NCI-H526 (cell line): ENCODE measurements at regions not wholly inside any gene's neighbourhood (a gene's known extent, or its start where the extent isn't known, plus 50 kb on each side); places are given as distances from the start of the nearest gene placed in this dataset.

Experiments
- DNase-seq, 2 experiments: peaks; one replicate each; lab custom pipeline; 2025; lab: John Stamatoyannopoulos, UW

DNA sequence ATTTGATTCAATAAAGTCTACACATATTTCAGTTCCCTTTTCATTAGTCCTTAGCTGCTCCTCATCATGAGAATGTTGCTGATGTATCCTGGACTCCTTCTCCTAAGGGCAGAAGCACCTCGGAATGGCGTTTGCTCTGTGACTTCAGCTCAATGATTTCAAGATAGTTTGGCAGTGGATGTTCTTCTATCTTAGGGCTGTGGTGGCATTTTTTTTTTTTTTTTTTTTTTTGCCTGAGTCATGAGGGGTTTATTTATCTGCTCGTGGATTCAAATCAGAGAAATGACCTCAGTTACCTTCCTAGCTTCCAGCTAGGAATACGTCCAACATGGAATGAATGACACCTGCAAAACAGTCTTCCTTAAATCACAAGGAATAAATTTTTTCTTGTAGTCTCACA lies 220.0 kb upstream of the ZBED5 start:
- DNase-seq, result no peak

DNA sequence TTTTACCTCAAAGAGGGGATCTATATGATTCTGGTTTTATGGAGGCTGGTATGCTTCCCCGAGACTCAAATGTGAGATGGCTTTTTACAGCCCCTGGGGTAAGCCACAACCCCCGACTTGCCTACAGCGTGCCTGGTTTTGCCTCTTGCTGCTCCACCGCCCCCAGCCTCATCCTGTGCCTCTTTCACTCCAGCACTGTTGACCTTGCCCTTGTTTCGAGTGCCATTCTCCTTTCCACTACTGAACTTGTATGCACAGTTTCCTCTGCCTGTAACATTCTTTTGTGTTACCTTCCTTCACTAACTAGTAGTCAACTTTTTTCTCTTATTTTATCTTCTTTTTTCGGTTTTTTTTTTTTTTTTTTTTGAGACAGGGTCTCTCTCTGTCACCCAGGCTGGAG lies 219.0 kb upstream of the ZBED5 start:
- DNase-seq, result no peak

DNA sequence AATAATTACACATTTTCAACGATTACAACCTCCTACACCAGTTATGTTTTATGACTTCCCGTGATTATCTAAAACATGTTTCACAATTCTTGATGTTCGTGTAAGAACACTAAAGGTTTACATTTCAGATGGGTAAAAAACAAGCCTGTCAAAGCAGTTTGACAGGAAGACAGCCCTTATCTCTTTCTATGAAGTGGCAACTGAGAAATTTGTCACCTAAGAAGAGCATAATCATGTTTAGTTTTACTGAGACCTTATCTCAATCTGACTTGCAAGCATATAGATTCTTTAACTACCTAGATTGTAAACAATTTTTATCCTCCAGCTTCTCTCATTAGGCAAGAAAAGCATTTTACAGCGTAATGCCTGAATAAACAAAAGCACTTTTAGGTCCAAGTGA lies 218.4 kb upstream of the ZBED5 start:
- no peak for DNase-seq

DNA sequence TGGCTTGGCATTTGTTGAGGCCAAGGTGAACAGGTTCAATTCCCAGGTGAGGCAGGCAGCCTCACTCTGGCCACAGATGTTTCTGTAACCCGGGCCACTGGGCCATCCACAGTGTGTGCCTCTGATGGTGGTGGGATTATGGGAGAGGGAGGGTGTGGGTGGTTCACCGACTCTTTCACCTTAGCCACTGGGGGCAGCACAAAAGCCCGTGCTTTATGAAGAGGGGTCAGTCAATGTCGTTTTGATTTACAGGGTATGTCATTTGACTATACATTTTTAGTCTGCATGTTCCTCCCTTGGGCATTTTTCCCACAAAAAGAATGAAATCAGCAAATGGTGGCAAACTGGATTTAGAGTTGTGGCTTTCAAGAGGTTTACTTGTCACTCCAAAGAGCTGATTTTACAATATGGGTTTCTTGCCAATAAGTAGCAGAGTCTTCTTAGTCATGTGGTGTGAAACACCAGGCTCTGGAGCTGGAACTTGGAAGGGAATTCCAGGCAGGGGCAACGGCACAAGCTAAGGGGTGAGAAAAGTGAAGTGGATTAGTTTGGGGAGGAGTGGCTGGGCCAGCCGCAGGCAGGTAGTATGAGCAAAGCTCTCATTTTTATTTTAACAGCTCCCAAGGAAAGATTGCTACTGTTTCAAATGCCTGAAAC lies 217.8 kb upstream of the ZBED5 start:
- no peak for DNase-seq

DNA sequence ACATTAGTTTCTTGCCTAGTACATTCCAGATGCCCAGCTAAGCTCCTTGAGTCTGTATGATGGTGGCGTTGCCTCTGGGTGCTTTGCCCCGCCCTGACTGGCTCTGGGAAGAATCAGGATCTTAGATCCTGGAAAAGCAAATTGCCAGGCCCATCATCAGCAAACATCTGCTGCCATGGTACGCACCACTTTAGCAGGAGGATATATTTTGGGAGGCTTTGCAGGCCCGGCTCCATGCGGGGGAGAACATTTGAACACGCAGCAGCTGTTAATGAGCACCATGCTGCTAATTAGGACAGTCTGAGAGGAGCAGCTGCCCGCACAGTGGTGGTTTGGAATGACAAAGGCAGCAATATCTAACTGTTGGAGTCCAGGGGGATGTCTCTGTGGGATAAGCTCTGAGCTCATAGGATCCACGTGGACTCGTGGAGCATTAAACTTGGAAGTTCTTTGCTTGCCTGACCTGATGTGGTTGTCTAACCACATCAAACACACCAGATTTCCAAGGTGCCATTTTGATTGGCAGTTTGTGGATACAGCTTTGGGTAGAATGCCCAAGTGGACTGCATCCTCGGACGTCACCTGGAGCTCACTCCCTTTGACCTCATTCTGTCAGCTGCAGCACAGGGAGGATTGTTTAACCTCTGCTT lies 217.0 kb upstream of the ZBED5 start:
- no peak for DNase-seq

DNA sequence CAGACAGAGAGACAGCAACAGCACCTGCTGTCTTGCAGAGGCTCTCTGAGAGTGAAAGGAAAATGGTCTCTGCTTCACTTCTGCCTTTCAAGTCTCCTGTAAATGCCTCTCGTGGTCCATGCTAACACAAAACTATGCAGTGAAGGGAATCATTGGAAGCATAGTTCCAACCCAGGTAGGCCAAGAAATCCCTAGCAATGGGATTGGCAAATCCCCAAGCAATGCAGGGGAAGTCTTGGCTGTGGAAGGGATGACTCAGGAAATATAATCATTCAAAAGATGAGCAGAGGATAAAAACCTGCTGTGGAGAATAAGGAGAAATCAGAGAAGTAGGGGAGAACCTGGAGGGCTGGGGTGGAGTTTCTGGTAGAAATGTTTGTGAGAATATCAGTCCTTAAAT lies 216.1 kb upstream of the ZBED5 start:
- DNase-seq, result no peak

DNA sequence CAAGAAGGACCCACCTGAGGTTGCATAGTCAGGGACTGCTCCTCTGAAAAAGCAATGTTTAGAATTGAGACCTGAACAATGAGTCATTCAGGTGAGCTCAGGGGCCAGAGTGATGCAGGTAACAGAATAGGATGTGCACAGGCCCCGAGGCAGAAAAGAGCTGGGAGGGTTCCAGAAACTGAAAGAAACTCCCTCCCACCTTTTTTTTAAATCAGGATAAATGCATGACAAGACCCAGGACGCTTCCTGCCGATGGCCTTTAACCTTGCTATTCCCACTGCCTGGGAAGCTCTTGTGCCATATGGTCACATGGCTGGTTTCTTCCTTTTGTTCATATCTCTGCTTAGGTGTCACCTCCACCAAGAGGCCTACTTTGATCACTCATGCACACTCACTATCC lies 214.2 kb upstream of the ZBED5 start:
- no peak for DNase-seq

DNA sequence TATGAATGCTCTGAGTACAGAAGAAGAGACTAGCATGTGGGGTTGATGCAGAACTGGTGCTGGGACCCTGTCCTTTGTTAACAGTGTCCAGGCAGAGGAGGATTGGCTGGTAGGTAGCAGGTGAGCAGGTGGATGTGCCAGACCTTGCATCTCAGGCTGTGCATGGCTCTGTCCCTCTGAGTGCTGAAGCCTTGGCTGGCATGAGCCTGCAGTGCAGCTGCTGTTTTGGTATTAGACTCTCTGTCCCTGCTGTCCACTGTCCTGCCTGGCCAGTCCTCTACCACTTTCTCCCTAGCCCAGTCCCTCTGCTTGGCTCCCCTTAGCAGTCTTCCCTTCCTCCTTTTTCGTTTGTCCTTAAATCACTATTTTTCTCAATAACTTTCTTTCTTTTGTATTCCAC lies 213.6 kb upstream of the ZBED5 start:
- no peak for DNase-seq

DNA sequence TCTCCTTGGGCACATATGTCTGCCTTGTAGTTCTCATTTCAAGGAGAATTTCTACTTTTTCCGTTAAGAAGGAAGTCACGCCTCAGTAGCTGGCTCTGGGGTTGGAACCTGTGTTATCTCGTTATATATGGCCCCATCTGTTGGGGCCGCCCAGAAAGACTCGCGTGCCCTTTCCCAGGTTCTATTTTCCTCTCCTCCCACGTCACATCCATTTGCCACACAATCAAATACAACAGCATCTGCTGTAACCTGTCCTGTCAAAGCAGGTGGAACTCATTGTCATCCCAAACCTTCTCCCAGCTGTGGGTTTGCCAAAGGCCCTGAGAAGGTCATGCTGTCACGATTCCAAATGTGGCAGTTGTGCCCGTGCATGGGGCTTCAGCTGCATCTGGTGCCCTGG lies 213.1 kb upstream of the ZBED5 start:
- DNase-seq, result no peak

DNA sequence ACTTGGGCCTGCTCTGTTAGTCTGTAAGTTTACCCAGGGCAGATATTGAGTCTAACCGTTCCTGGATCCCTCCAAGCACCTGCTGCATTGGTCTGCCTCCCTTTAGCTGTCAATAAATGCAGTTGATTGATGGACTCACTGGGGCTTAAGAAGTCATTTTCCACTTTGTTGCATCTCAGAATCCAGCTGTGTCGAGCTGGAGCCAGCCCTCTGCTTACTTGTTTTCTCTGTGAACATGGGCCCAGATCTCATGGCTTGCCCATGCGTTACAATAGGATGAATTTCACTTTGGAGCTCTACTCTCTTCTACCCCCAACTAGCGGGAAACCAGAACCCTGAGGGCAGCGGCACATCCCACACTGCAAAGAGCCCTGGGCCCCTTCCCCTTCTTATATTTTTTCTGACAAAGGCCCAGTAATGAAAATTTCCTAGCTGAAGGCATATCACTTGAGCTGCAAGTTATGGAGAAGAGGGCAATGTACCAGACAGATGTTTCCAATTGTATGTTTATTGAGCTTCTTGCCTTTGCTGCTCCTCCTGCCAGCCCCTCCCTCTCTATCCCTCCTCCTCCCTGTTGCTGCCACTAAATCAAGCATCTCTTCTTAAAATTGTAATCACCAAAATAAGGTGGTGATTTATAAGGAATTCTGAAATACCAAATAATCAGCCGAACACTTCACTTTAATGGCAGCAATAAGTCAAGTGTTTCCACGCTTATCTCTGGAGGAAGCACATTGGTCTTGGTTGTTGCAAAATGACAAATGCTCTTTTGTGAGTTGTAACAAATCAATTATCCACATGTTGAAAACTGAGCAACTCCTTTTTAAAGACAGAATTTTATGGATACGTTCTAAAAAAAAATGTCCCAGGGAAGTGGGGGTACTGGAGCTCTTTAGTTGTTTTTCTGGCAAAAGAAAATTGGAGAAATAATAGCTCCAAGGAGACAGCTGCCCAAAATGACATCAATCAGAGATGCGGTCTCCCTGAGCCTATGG lies 212.3 kb upstream of the ZBED5 start:
- DNase-seq, result no peak

DNA sequence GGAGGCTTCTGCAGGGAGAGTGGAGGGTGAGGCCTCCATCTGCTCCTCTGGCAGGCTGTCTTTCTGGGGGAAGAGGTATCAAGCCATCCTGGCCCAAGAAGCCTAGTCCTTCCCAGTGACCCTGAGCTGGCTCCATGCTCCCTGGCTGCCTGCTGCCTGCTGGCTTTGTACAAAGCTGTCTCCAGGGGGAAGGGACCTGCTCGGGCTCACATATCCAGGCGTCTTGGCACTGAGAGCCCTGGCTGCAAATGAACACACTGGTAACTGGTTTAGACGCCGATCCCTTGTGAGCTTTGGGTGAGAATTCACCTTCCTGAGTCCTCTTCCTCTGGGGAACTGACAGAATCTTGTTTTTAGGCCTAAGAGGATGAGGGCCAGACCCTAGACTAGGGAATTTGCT lies 210.3 kb upstream of the ZBED5 start:
- no peak for DNase-seq

DNA sequence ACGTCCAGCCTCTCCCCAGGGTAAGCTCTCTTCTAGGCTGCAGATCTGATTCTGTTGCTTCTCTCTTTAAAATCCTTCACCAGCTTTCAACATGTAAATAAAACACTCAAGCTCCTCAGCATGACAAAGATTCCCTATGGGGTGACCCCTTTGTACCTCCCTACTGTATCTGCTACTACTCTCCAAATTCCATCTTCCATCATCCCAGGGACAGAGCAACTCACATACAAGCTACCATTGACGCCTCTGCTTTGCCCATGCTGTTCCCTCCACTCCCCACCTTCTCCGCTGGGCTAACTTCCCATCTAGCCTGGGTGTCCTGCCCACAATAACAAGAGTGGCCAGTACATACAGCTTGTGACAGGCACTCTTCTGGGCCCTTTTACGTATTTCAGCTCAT lies 207.5 kb upstream of the ZBED5 start:
- no peak for DNase-seq

DNA sequence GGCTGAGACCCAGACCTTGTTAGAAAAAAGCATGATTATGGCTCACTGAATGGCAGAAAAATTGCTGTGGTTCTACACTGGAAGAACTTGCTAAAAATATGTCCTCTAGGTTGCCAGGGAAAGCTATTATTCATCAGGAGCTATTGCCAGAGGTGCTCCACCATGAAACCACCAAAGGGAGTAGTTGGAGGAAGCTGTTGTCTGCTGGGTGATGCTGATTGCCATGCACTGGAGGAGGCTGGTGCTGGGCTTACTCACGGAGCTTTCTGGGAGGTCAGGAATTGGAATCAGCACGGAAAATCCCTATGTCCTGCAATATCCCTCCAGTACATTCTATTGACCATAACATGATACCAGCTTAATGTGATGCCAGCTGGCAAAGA lies 199.6 kb upstream of the ZBED5 start:
- no peak for DNase-seq

DNA sequence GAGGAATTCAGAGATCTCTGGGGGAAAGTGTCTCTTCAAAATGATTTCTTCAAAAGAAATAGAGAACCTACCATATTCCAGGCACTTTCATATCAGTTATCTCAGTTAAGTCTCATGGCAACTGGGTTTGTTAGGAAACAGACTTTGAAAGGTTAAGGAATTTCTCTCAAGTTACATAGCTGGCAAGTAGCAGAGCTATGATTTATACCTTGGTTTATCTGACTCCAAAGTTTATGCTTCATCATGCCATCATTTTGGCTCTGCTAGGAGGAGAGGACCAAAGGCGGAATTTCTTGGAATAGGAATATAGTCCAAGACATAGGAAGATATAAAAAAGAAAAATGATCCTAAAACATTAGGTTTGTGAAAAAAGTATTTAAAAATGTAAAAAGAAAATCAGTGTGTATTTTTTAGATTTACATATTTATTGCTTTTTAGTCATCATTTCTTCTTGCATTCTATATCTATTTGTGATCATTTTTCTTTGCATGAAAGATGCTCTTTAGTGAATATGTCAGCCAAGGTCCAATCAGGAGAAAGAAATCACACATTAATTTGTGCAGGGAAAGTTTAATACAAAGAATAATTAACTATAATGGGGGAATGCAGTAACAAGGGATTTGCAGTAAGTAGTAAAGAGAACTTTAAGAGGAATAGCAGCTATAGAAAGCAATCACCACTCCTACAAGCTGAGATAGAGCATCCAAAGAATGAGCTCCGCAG lies 199.1 kb upstream of the ZBED5 start:
- DNase-seq, result no peak

DNA sequence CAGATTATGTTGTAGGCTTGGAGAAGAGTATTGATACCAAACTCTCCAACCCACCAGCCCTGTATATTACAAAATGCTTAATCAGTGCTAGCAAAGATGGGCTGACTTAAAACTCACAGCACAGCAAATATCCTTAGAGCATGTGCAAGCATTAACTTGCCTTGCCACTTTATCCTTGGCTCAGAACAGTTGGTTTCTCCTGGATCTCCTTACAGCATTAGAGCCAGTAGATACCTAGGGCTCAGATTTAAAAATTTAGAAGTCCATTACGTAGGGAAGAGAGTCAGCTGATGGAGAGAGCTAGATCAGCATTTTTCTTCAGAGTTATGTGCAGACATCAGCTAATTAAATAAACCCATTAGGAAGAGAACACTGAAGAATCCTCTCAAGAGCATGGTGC lies 198.5 kb upstream of the ZBED5 start:
- no peak for DNase-seq

DNA sequence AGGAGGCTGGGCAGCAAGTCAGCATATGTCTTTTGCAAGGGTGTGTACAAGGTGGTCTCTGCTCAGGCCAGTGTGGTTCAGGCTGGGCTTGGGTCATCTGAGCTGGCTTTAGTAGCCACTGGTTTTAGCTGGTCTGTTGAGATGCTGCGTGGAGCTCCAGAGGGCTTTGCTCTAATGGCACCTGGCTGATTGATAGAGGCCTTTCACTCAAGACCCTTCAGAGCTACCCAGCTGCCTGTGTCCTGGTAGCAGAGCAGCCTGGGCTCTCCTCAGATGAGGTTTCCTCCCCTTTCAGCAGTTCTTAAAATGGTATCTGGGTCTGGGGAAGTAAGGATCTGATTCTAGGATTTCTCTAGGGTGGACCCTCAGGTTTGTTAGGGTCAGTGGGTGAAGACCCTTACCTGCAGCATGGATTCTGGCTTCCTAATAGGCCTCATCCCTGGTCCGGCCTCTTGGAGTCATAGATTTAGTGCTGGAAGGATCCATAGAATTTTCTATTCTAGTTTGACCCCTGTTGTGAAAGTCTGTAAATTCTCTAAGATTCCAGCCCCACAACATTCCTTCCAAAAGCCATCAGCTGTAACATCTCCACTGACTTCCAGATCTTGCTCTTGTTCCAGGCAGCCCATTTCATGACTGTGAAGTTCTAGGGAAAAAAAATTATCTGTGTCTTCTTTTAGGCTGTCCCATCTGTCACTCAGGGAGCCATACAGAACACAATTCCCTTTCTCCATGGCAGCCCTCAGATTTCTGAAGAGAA lies 190.2 kb upstream of the ZBED5 start:
- DNase-seq, result no peak

DNA sequence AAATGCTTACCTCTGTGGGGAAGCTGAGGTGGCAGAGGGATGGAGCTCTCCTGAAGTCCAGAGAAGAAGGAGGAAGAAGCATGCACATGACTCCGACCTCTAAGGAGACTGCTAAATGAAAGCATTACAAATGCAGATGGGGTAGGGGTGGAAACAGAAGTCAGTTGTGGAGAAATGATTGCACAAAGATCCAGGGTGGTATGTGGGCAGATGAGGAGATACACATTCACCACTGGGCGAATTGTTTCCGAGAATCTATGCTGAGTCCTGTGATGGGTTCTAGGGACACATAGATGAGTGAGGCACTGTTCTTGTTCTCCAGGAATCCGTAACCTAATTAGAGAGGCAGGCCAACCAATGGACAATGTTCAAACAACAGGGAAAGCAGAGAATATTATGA lies 188.9 kb upstream of the ZBED5 start:
- no peak for DNase-seq

DNA sequence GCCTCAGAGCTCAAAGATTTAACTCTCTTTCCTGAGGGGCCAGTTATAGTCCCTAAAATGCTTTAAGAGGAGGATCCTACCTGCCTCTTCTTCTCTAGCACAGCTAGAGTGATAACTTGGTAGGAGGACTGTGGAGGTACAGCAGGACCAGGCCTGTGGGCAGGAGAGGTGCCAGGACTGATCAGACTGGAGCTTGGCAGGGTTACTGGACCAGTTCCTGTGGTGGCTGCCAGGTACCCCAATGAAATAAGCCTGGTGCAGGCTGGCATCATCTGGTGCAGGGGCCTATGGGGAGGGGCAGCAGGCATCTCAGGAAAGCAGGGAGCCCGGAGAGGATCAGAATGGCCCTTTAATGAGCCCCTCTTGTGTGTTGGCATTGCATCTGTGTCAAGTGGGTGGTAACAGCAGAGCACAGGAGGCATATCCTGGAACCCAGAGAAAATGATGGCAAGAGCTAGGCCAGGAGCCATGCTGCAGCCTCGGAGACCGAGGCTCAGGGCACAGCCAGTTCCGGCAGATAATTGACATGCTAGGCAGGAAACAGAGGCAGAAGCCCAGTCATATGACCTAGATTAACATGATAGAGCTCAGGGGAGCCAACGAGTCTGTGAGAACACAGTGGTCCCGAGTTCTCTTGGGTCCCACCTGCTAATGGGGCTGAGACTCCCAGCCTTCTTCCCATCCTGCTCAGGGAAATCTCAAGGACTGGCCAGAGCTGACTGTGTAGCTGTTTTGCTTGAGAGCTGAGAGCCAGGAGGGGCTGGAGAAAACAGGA lies 187.5 kb upstream of the ZBED5 start:
- no peak for DNase-seq

DNA sequence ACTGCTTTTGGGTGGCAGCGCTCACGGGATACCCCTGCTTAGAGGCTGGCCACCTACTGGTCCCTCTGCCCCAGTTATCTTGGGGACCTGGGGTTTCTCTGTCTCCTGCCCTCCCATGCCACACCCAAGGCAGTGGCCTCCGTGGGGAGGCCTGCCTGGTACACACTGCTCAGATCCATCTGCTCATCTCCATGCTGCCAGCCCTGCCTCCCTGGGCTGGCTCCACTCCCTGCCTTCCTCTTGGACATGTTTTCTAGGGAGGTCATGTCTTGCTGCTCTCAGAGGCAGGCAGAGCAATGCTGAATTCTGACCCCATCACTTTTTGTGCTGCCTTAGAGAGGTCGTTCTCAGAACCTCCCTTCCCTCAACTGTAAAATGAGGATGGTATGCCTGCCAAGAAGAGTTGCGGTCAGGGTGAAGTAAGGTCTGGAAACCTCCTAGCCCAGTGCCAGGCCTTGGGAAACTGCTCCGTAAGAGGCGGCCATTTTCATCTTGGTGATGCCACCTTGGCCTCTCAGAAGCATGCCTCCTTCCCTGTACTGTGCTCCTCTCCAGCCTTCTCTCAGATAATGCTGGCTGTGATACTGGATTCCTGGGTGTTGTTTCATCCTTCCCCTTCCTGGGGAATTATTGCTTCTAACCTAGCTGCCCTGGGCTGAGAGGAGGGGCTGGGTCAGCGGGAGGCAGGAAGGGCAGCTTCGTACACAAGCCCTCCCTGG lies 186.4 kb upstream of the ZBED5 start:
- DNase-seq, result no peak

DNA sequence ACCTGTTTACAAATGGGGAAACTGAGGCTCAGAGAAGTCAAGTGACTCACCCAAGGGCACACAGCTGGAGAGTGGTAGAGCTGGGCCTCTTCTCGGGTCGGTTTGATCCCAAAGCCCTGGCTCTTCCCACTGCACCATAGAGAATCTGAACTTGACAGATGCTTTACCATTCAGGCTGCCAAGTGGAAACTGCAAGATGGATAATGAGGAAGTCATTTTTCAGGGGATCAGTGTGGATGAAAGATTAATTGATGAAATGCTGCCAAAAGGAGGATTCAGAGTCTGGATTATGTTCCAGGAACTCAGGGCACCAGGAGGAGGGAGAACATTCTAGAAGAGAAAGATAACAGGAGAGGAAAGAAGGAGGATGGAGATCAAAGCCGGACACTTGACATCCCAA lies 185.9 kb upstream of the ZBED5 start:
- no peak for DNase-seq
